Loucy (cell line): ENCODE measurements at regions not wholly inside any gene's neighbourhood (a gene's known extent, or its start where the extent isn't known, plus 50 kb on each side); places are given as distances from the start of the nearest gene placed in this dataset.

Source experiments
- H2AFZ ChIP-seq: fragments of 200-600 bp; sonication (generic); 2 replicates; pipeline ENCODE4 v1.6.0; 2016; ENCODE audit warnings: antibody characterized with exemption, mild to moderate bottlenecking, low read length, moderate library complexity
- H3F3A ChIP-seq: fragments of 200-600 bp; 2 replicates; pipeline ENCODE4 v1.6.0; 2016; ENCODE audit warnings: antibody characterized with exemption, low read depth, mild to moderate bottlenecking
- H3K27me3 ChIP-seq: fragments of 200-600 bp; sonication (generic); 2 replicates; pipeline ENCODE4 v1.6.1; 2014; ENCODE audit warnings: low read length, mild to moderate bottlenecking; ENCODE audit not compliant: insufficient read depth, poor library complexity, severe bottlenecking
- H3K36me3 ChIP-seq: fragments of 200-600 bp; sonication (generic); 2 replicates; pipeline ENCODE4 v1.6.1; 2016; ENCODE audit warnings: low read length; ENCODE audit not compliant: insufficient read depth
- H3K4me1 ChIP-seq: fragments of 200-600 bp; sonication (generic); 2 replicates; pipeline ENCODE4 v1.5.1; 2014; ENCODE audit warnings: low read length, mild to moderate bottlenecking; ENCODE audit not compliant: insufficient read depth, poor library complexity, severe bottlenecking
- H3K4me2 ChIP-seq: fragments of 200-600 bp; sonication (generic); 2 replicates; pipeline ENCODE4 v1.6.0; 2014; ENCODE audit warnings: antibody characterized with exemption, low read length, low read depth, mild to moderate bottlenecking; ENCODE audit not compliant: poor library complexity, severe bottlenecking
- H3K4me3 ChIP-seq: fragments of 200-600 bp; sonication (generic); 2 replicates; pipeline ENCODE4 v1.5.1; 2014; ENCODE audit warnings: low read length, mild to moderate bottlenecking, mixed read lengths; ENCODE audit not compliant: poor library complexity, severe bottlenecking
- H3K79me2 ChIP-seq: fragments of 200-600 bp; sonication (generic); 2 replicates; pipeline ENCODE4 v1.6.1; 2014; ENCODE audit warnings: low read length; ENCODE audit not compliant: insufficient read depth
- H3K9ac ChIP-seq: fragments of 200-600 bp; sonication (generic); 2 replicates; pipeline ENCODE4 v1.6.0; 2014; ENCODE audit warnings: mild to moderate bottlenecking, low read depth, low read length, moderate library complexity; ENCODE audit not compliant: poor library complexity, severe bottlenecking
- H3K9me2 ChIP-seq: fragments of 200-600 bp; sonication (generic); replicated peaks from 2 replicates; pipeline ENCODE4 v1.6.1; 2016; ENCODE audit warnings: low read depth, low read length, mixed read lengths
- H3K9me3 ChIP-seq: fragments of 200-600 bp; sonication (generic); 2 replicates; pipeline ENCODE4 v1.6.1; 2014; ENCODE audit warnings: mild to moderate bottlenecking, antibody characterized with exemption, low read length, low read depth; ENCODE audit not compliant: insufficient read depth
- H4K20me1 ChIP-seq: fragments of 200-600 bp; sonication (generic); 2 replicates; pipeline ENCODE4 v1.6.0; 2014; ENCODE audit warnings: antibody characterized with exemption, low read length, mild to moderate bottlenecking; ENCODE audit not compliant: insufficient read depth, poor library complexity, severe bottlenecking
- EZH2phosphoT487 ChIP-seq: fragments of 200-600 bp; IDR thresholded peaks from 2 replicates; pipeline ENCODE4 v1.6.1; 2018; ENCODE audit warnings: antibody characterized with exemption, mild to moderate bottlenecking, moderate library complexity, borderline replicate concordance
- TF ChIP-seq, protein P1 (sequence below): fragments of 200-600 bp; sonication (generic); conservative IDR thresholded peaks from 2 replicates; pipeline ENCODE4 v1.5.1; 2014; ENCODE audit warnings: mild to moderate bottlenecking, antibody characterized with exemption, low read length

GRCh38 chr2:64338108-64338507, 115.9 kb upstream of the LGALSL start:
- no peak overlapping the region for H3K9ac ChIP-seq
- TF ChIP-seq, protein P1, sequence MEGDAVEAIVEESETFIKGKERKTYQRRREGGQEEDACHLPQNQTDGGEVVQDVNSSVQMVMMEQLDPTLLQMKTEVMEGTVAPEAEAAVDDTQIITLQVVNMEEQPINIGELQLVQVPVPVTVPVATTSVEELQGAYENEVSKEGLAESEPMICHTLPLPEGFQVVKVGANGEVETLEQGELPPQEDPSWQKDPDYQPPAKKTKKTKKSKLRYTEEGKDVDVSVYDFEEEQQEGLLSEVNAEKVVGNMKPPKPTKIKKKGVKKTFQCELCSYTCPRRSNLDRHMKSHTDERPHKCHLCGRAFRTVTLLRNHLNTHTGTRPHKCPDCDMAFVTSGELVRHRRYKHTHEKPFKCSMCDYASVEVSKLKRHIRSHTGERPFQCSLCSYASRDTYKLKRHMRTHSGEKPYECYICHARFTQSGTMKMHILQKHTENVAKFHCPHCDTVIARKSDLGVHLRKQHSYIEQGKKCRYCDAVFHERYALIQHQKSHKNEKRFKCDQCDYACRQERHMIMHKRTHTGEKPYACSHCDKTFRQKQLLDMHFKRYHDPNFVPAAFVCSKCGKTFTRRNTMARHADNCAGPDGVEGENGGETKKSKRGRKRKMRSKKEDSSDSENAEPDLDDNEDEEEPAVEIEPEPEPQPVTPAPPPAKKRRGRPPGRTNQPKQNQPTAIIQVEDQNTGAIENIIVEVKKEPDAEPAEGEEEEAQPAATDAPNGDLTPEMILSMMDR: no peak
- TF ChIP-seq EZH2phosphoT487: no peak

GRCh38 chr2:64338910-64339500, 115.0 kb upstream of the LGALSL start:
- Histone ChIP-seq H3K79me2 (no peaks in the 10 kb centered on the region), H3K4me3 (no peak overlapping the region), H3K4me2 (no peak overlapping the region), H4K20me1 (no peaks in the 10 kb centered on the region), H2AFZ (no peak overlapping the region), H3K9me2 (no peaks in the 10 kb centered on the region), H3K4me1 (no peaks in the 10 kb centered on the region), H3K9me3 (no peaks in the 10 kb centered on the region), H3K9ac (no peak overlapping the region), H3F3A (no peaks in the 10 kb centered on the region), H3K27me3 (no peaks in the 10 kb centered on the region), H3K36me3 (no peaks in the 10 kb centered on the region)
- no peak for TF ChIP-seq EZH2phosphoT487
- TF ChIP-seq, protein P1: no peak

More at GRCh38 chr2:64338108-64338507, 115.9 kb upstream of the LGALSL start:
- Histone ChIP-seq H3K4me1 (no peaks in the 10 kb centered on the region), H3F3A (no peaks in the 10 kb centered on the region), H2AFZ (no peak overlapping the region), H3K36me3 (no peaks in the 10 kb centered on the region), H3K9me3 (no peaks in the 10 kb centered on the region), H3K27me3 (no peaks in the 10 kb centered on the region), H4K20me1 (no peaks in the 10 kb centered on the region), H3K9me2 (no peaks in the 10 kb centered on the region), H3K4me2 (no peak overlapping the region), H3K4me3 (no peak overlapping the region), H3K79me2 (no peaks in the 10 kb centered on the region)

GRCh38 chr2:64341461-64341860, 112.5 kb upstream of the LGALSL start:
- H3K79me2 ChIP-seq: no peaks in the 10 kb centered on the region
- H3K4me3 ChIP-seq: no peak overlapping the region
- no peaks in the 10 kb centered on the region for H3K27me3 ChIP-seq
- H3K36me3 ChIP-seq: no peaks in the 10 kb centered on the region
- no peak overlapping the region for H3K4me2 ChIP-seq
- H3K9ac ChIP-seq: no peak overlapping the region
- no peaks in the 10 kb centered on the region for H3K9me3 ChIP-seq
- H4K20me1 ChIP-seq: no peaks in the 10 kb centered on the region
- no peaks in the 10 kb centered on the region for H3K4me1 ChIP-seq
- H3F3A ChIP-seq: no peaks in the 10 kb centered on the region
- no peaks in the 10 kb centered on the region for H3K9me2 ChIP-seq
- H2AFZ ChIP-seq: no peak overlapping the region
- TF ChIP-seq, protein P1: no peak
- TF ChIP-seq EZH2phosphoT487: no peak
